UCSD-AML1 (cell line): ENCODE measurements at regions not wholly inside any gene's neighbourhood (a gene's known extent, or its start where the extent isn't known, plus 50 kb on each side); places are given as distances from the start of the nearest gene placed in this dataset.

Source experiments
- DNase-seq: peaks from one replicate; lab custom pipeline; 2025; ENCODE audit not compliant: unreplicated experiment; lab: John Stamatoyannopoulos, UW

DNA sequence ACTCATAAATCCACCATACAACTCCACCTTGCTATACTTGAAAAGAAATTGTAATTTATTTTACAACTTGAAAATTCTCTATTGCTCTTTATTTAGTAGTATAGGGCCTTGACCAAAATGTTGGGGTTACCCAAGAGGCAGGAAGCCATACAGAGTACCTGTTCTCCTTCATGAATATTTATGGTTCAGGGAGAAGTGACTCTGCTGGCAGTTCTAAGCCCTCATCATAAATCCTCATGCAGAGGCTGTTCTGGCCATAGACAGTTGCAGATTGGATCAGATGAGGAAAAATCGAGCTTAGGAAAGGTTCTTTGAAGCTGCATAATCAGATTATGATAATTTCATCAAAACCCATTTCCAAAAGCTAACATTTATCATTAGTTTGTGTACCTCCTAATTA lies 449.4 kb upstream of the TENM4 start:
- DNase-seq, result no peak

DNA sequence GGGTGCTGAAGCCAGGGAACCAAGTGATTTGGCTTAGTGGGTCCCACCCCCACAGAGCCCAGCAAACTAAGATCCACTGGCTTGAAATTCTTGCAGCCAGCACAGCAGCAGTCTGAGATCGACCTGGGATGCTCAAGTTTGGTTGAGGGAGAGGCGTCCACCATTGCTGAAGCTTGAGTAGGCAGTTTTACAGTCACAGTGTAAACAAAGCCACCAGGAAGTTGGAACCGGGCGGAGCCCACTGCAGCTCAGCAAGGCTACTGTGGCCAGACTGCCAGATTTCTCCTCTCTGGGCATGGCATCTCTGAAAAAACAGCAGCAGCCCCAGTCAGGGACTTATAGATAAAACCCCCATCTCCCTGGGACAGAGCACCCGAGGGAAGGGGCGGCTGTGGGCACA lies 424.1 kb upstream of the TENM4 start:
- no peak for DNase-seq

DNA sequence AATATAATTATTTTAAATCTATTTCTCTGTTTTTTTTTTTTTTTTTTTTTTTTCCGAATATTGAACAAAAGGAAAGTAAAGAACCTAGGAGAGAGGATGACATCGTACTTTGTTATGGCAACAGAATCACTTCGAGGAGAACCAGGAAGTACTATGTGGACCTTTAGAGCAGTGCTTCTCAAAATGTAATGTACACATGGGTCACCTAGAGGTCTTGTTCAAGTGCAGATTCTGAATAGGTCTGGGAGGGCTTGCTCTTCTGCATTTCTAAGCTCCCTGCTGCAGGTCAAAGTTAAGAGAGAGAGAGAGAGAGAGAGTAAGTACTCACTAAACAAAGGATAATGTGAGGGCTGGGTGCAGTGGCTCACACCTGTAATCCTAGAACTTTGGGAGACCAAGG lies 419.5 kb upstream of the TENM4 start:
- DNase-seq, result no peak

DNA sequence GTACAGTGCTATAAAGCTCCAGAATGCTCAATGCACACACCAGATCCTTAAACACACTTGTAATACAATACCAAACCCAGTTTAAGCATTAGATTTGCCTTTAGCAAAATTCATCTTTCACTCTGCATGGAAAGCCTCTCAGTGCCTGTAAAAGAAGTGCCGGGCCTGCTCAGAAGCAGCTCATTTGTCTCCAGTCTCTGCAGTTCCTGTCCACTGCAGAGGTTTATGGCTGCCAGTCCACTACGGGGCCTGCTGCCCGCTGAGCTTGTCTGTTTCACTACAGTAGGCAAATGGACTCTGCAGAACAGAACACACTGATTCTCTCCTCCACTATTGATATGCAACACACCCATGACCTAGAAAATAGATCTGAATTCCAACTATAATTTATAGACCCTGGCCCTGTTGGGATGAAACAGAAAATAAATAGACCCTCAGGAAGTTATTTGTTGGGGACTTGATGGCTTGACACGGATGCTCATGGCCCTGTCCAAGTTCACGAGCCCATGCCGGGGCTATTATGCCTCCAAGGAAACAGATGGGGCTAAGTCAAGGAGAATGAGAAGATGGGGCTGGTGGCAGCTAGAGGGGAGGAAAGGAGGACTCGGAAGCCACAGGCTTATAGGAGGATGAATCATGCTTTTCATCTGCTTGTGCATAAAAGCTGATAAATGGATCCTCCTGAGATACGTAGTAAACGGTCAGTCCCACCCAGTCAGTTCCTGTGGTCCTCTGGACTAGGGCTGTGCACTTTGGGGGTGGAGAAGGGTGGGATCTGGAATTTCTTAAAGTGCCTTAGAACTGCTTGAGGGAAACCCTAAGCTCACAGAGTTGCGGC lies 416.8 kb upstream of the TENM4 start:
- no peak for DNase-seq

DNA sequence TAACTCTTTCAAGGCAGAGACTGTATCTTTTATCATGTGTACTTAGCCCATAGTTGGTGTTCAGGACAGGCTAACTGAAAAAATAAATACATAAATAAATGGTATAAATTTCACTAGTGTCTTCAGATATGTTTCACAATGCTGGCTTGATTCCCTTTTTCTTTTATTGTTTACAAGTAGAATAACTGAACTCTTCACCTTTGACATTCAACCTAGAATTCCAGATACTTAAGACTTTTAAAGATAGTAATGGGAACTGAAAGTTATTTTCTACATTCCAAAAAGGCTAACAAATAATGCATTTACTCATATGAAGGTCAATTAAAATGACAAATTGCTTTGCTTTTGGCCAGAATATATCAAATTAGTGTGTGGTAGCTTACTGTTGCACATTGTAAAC lies 411.3 kb upstream of the TENM4 start:
- no peak for DNase-seq

DNA sequence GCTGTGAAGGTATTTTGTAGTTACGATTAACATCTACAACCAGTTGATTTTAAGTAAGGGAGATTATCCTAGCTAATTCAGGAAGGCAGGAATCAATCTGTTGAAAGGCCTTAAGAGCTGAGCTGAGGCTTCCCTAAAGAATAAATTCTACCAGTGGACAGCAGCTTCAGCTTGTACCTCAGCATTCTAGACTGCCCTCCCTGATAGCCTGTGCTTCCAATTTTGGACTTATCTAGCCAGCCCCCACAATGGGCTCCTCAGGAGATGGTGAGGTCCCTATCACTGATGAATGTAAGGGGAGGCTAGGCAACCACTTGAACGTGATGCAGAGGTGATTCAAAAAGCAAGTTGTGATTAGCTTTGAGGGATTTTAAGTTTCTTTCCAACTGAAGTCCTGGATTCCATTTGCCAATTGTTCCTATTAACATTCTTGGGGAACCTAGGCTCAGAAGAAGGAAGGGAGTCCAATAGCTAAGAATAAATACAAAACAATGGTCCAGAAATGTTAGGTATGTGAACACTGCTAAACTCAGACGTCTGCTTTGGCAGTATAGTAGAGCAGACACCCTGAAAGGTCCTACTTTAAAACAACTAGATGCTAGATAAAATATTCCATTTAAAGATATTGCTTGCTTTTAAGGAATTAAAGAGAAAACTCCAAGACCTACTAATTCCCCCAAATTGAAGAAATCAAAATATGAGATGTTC lies 404.3 kb upstream of the TENM4 start:
- DNase-seq, result no peak

DNA sequence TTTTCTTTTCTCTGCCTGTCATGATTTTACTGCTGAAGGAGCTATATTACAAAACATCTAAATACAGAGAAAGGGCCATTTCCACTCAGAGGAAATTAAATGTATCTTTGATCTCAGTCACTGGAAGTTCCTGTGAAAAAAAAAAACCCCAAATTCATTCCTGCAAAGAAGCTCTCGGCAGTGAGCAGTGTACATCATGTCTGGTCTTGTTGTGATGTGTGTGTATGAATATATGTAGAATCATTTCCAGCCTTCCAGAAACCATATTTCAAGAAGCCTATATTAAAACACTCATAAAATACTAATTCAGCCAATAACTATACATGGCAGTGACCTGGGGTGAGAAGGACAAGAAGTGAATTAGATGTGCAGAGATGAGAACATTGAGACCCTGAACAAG lies 393.2 kb upstream of the TENM4 start:
- no peak for DNase-seq

DNA sequence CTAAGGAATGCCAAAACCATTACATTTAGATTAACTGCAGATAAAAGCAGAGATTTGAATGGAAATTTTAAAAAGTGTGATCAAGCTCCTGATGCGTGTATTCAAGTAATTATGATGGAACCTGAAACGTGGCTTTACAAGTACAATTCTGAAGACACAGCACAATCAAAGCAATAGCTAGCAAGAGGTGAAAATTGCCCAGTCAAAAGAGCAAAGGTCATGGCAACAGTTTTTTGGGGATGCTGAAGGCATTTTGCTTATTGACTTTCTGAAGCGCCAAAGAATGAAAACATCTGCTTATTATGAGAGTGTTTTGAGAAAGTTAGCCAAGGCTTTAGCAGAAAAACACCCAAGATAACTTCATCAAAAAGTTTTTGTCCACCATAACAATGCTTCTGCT lies 389.6 kb upstream of the TENM4 start:
- no peak for DNase-seq

DNA sequence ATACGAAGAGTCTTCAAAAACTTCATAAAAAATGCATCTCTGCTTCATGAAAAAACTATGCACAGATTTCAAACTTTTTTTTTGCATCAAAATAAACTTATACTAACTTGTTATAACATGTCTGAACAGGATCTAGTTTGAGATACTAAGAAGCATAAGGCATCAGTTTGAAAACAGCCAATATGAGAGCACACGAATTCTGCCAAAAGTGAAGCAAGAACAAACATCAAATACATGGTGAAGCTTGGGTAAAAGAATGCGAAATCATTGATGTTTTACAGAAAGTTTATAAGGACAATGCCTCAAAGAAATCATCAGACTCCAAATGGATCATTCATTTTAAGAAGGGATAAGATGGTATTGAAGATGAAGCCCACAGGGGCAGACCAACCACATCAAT lies 389.1 kb upstream of the TENM4 start:
- DNase-seq, result no peak

DNA sequence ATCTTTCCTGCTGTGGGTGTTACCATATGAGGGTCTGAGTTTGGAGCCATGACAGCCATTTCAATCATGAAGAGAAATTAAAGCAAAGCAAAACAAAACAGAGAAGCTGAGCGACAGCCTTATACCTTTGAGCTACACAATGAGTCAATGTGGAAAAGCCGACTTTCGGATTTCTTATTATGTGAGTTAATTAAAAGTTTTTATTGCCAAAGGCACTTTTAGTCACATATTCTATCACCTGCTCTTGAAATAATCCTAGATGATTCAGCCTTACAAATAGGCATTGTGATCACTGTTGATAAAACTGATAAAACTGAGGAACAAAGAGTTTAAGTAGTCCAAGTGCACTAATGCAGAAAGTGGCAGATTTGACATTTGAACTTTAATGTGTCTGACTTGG lies 381.9 kb upstream of the TENM4 start:
- DNase-seq, result no peak

DNA sequence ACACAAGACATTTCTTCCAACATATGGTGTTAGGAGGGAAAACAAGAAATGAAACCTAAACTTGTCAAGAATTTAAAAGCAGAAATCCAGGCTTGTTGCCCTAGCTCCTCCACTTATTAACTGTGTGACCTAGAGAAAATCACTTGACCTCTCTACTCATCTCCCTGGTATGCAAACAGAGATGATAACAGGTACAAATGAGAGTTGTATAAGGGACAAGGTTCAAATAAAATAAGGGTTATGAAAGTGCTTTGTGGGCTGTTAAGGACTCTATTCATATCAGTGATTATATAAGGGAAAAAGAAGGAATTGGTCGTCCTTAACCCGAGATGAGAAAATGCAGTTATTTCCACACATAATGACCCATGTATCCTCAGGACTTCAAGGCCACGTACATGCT lies 372.7 kb upstream of the TENM4 start:
- DNase-seq, result no peak

DNA sequence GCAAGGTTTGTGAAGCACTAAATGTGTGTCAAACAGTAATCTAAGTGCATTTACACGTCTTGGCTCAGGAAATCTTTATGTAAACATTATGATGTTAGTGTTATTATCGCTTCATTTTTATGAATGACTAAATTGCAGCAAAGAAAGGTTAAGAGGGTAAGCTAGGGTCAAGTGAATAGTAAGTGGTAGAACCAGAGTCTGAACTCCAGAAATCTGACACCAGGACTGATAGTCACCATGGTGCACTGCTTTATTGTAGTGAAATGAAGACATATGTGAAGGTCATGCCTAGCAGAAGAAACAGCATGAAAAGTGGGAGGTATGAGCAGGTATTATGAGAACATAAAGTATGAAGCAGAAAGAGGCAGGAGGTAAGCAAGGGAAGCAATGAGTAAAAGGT lies 368.7 kb upstream of the TENM4 start:
- no peak for DNase-seq

DNA sequence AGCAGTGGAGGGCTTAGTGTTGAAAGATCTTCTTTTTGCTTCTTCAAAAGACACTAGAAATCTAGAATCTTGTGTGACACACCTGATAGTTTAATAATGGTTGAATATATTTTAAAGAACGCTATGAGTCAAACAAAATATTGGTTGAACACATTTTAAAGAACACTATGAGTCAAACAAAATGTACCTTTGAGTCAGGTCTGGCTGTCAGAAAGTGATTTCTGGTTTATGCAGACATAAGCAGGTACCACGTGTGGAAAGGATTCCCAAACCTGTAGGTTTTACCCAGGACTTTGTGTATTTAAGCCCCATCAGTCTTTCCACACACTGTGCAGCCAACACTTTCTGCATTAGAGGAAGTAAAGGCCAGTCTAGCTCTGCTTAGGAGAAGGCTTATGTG lies 366.7 kb upstream of the TENM4 start:
- no peak for DNase-seq

DNA sequence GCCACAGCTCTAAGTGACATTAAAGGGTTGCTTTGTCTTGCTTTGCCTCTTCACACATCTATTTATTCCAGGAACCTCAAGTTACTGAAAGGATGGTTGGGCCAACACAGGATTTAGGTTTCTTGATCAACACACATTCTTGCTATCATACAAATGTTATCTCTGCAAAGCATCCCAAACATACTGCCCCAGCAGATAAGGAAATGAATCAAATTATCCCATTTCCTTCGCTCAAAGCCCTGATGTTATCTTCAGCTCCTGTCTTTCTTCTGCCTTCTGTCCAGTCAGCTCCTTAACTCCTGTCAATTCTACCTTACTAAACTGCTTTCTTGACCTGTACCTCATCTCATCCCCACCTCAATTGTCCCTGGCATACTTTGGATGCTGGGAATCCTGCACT lies 355.9 kb upstream of the TENM4 start:
- no peak for DNase-seq

DNA sequence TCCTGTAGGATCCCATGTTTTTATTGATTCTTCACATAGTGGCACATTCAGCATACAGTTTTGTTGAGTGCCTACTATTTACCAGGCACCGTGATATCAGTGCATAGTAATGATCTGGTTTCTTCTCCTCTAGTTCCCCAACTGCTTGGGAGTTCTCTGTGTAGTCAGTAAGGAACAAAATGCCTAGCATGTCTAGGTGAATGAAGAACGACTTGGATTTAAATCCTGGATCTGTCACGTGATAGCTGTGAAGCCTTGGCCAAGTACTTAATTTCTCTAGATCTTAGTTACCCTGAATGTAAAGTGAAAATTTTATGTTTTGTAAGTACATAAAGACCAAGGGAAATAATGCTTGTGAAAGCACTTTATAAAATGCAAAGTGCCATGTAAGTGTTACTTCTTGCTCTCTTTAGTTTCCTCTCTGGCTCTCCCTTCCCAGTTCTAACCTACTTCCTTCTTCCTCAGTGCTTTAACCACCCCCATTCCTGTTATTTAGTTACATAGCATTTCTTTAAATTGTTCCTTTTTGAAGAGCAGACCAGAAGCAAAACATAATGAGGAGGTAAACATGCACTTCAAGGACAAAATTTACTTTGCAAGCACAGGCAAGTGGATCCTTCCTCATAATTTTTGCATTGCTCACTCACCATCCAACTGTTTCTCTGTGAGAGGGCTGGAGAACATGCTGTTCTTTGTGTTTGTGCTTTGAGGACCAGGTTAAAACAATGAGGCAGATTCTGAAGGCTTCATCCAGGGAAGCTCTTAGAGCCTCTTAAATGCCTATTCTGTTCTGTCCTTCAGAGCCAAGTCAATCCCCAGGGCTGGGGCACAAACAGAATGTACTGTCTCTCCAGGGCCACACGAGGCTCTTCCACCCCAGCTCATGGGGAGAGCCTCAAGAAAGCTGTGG lies 353.9 kb upstream of the TENM4 start:
- no peak for DNase-seq

DNA sequence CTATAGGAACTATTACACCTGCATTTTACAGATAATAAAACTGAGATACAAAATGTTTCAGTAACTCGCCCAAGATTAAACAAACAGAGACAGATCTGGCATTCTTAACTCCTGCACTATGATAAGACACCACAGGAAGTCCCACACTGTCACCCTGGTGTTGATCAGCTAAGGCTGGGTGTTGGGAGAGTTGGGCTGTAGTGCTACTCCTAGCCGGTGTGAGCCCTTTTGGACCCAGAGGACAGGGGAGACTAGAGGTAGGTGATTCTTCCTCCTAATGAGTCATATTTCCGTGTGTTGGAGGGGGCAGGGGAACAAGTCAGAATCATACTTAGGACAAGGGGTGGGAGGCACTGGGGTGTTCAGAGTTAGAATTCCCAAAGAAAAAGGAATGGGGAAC lies 353.2 kb upstream of the TENM4 start:
- DNase-seq, result no peak

DNA sequence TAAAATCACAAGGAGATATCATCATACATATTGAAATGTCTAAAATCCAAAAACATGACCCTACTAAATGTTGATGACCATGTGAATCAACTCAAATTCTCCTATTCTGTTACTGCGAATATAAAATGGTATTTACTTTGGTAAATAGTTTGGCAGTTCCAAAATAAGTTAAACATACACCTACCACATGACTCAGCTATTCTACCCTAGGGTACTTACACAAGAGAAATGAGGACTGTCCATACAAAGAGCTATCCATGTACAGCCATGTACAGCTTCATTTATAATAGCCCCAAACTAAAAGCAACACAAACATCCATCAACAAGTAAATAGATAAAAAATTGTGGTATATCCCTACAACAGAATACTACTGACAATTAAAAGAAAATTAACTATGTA lies 346.1 kb upstream of the TENM4 start:
- DNase-seq, result no peak

DNA sequence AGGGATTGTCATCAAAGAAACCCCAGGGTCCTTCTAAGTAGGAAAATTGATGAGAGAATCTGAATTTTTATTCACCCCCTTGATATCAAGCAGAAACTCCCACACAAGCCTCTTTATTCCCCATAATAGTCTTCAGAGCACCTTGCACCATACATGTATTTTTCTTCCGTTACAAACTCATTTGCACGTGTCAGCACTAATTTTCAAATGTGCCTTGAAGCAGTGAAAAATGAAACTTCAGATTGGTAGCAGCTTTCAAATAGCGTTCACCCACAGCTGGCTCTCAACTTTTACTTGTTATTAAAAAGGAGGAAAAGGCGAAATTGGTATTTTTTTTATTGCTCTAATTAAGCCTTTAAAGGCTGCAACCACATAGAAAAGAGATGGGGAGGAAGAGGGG lies 343.0 kb upstream of the TENM4 start:
- DNase-seq, result no peak

DNA sequence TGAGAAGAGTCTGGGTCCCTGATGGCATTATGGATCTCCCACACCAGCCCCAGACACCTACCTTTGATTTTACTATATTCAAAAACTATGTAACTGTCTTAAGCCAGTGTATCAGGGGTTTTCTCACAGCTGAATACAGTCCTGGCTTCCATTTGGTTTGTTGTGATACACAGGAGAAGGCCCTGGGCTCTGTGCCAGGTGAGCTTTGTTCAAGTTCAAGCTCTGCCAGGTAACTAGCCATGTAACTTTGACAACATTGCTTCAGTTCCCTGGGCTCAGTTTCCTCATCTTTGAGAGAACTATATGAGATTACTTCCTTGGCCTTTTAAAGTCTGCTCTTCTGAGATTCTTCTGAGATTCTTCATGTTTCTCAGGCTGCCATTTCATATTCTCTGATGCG lies 327.5 kb upstream of the TENM4 start:
- no peak for DNase-seq

DNA sequence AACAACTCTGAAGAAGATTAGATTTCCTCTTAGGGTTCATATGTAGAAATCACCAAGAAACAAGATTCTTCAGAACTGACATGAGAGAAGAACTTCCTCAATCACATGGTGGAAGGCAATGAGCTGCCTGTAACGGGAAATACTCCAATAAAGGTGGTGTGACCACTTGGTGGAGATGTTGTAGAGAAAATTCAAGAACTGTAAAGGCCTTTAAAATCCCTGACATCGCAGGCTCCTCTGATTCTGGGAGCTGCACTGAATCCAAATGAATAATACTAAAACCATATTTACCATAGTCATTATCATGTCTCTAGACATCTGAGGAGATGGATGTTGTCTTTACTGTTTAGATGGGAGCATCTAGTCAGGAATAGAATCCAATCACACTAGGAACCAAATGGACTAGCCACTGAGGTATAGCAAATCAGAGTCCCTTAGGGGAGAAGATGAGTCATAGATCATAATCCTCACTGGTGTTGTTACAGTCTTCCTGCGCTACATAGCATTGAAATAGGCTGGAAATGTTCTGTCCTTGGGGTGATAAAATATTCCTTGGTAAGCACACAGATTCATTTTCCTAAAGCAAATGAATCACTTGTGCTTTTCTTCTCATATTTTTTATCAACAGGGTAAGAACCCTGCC lies 321.6 kb upstream of the TENM4 start:
- DNase-seq, result no peak

DNA sequence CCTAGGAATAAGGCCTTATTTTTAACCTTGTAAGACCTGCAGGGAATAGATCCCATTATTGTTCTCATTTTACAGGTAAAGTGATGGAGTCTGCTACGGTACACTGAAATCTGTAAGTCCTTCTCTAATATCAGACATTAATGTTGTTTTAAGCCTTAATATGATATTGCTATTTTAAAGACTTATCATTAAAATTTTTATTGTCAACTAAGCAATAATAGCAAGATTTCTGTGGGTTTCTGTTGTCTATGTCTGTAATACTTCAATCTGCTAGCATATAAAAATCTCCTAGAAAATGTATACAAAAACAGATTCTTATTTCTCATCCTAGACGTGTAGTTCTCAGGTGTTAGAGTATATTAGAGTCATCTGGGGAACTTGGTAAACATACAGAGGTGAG lies 317.5 kb upstream of the TENM4 start:
- no peak for DNase-seq
